AG10803 (cell line): ENCODE measurements at regions not wholly inside any gene's neighbourhood (a gene's known extent, or its start where the extent isn't known, plus 50 kb on each side); places are given as distances from the start of the nearest gene placed in this dataset.

ENCODE experiments used
- DNase-seq: peaks from one replicate; pipeline ENCODE4 v3.0.0; 2010; ENCODE audit warnings: low read depth
- H3K4me3 ChIP-seq: 2 replicates; pipeline ENCODE4 v1.5.1; 2011; ENCODE audit warnings: mild to moderate bottlenecking, low read length, control low read depth
- CTCF ChIP-seq: conservative IDR thresholded peaks from 2 replicates; pipeline ENCODE4 v1.5.1; 2011; ENCODE audit warnings: mild to moderate bottlenecking, low read length, control low read depth, inconsistent platforms

- no peak for TF ChIP-seq CTCF
- DNase-seq, result no peak
- H3K4me3 ChIP-seq, result no peak overlapping the region
These were observed 1136.6 kb upstream of the PABPC4L start for GRCh38 chr4:135338181-135338580.

- H3K4me3 ChIP-seq, result no peak overlapping the region
- TF ChIP-seq CTCF, result no peak
- no peak for DNase-seq
These were observed 1123.7 kb upstream of the PABPC4L start for GRCh38 chr4:135325264-135325663.

- no peak for DNase-seq
- no peak overlapping the region for H3K4me3 ChIP-seq
- TF ChIP-seq CTCF, result no peak
These were observed 1118.1 kb upstream of the PABPC4L start for GRCh38 chr4:135319685-135320084.

GRCh38 chr4:135316266-135316779 lies 1114.7 kb upstream of the PABPC4L start:
- DNase-seq, result no peak
- no peak overlapping the region for H3K4me3 ChIP-seq
- no peak for TF ChIP-seq CTCF

- TF ChIP-seq CTCF, result no peak
- DNase-seq, result no peak
- H3K4me3 ChIP-seq, result no peak overlapping the region
These were observed 1088.5 kb upstream of the PABPC4L start for GRCh38 chr4:135290136-135290535.

- no peak overlapping the region for H3K4me3 ChIP-seq
- no peak for TF ChIP-seq CTCF
- no peak for DNase-seq
These were observed 1082.3 kb upstream of the PABPC4L start for GRCh38 chr4:135283934-135284333.

- H3K4me3 ChIP-seq, result no peak overlapping the region
- no peak for DNase-seq
- no peak for TF ChIP-seq CTCF
These were observed 1081.1 kb upstream of the PABPC4L start for GRCh38 chr4:135282676-135283075.
